ENCODE measurements at regions not wholly inside any gene's neighbourhood (a gene's known extent, or its start where the extent isn't known, plus 50 kb on each side); places are given as distances from the start of the nearest gene placed in this dataset.

GRCh38 chr4:119765469-119765868 lies 136.9 kb upstream of the PDE5A start:
- Histone ChIP-seq H3K27me3 (no peaks in the 10 kb centered on the region), H3K36me3 (no peaks in the 10 kb centered on the region), H3K4me1 (peaks cover 0 to 6% of the 10 kb centered on the region in 2 donors), H3K9me3 (no peaks in the 10 kb centered on the region), H3K27ac (no peak overlapping the region), H3K4me3 (no peak overlapping the region)
- no peak for TF ChIP-seq CTCF (IDR thresholded peaks at IDR 0.05)
- no peak for DNase-seq (ENCODE audit: low spot score in 2 of 2)
- intact Hi-C loops (cut with DNase I) = no loop called here

- Histone ChIP-seq H3K27ac (no peak overlapping the region), H3K27me3 (no peaks in the 10 kb centered on the region), H3K4me3 (no peak overlapping the region), H3K9me3 (no peaks in the 10 kb centered on the region), H3K36me3 (no peaks in the 10 kb centered on the region), H3K4me1 (no peaks in the 10 kb centered on the region)
- TF ChIP-seq CTCF (IDR thresholded peaks at IDR 0.05) = no peak
- intact Hi-C loops (cut with DNase I) = no loop called here
- DNase-seq (ENCODE audit: low spot score in 2 of 2) = no peak
Observed at GRCh38 chr4:119763386-119763785, 134.8 kb upstream of the PDE5A start.

- Histone ChIP-seq H3K9me3 (no peaks in the 10 kb centered on the region), H3K36me3 (no peaks in the 10 kb centered on the region), H3K27me3 (no peaks in the 10 kb centered on the region), H3K4me3 (no peak overlapping the region), H3K27ac (no peak overlapping the region), H3K4me1 (no peaks in the 10 kb centered on the region)
- intact Hi-C loops (cut with DNase I) = no loop called here
- no peak for DNase-seq (ENCODE audit: low spot score in 2 of 2)
- no peak for TF ChIP-seq CTCF (IDR thresholded peaks at IDR 0.05)
Observed at GRCh38 chr4:119755599-119755998, 127.0 kb upstream of the PDE5A start.

GRCh38 chr4:119752936-119753335 lies 124.3 kb upstream of the PDE5A start:
- intact Hi-C loops (cut with DNase I) = no loop called here
- no peak for DNase-seq (ENCODE audit: low spot score in 2 of 2)
- TF ChIP-seq CTCF (IDR thresholded peaks at IDR 0.05) = no peak
- Histone ChIP-seq H3K27ac (no peak overlapping the region), H3K4me3 (no peak overlapping the region), H3K4me1 (peaks cover 0 to 4% of the 10 kb centered on the region in 2 donors), H3K36me3 (no peaks in the 10 kb centered on the region), H3K9me3 (no peaks in the 10 kb centered on the region), H3K27me3 (no peaks in the 10 kb centered on the region)

- Histone ChIP-seq H3K9me3 (no peaks in the 10 kb centered on the region), H3K27me3 (no peaks in the 10 kb centered on the region), H3K36me3 (no peaks in the 10 kb centered on the region), H3K27ac (peak overlapping the region; percentile 62 to 69), H3K4me1 (peaks cover 0 to 4% of the 10 kb centered on the region in 2 donors), H3K4me3 (no peak overlapping the region)
- DNase-seq (ENCODE audit: low spot score in 2 of 2) = peak; percentile 15 to 69
- no peak for TF ChIP-seq CTCF (IDR thresholded peaks at IDR 0.05)
- intact Hi-C loops (cut with DNase I) = no loop called here
Observed at GRCh38 chr4:119750771-119751170, 122.2 kb upstream of the PDE5A start.

- TF ChIP-seq CTCF (IDR thresholded peaks at IDR 0.05) = no peak
Observed at GRCh38 chr4:119750048-119750447, 121.4 kb upstream of the PDE5A start.

More at GRCh38 chr4:119750048-119750447, 121.4 kb upstream of the PDE5A start:
- no peaks in the 10 kb centered on the region for H3K36me3 ChIP-seq
- DNase-seq (ENCODE audit: low spot score in 2 of 2) = no peak
- H3K27ac ChIP-seq = peak overlapping the region; percentile 62 to 69
- no peaks in the 10 kb centered on the region for H3K27me3 ChIP-seq
- intact Hi-C loops (cut with DNase I) = no loop called here
- no peak overlapping the region for H3K4me3 ChIP-seq
- no peaks in the 10 kb centered on the region for H3K9me3 ChIP-seq
- H3K4me1 ChIP-seq = peaks cover 0 to 4% of the 10 kb centered on the region in 2 donors
